ENCODE measurements at regions not wholly inside any gene's neighbourhood (a gene's known extent, or its start where the extent isn't known, plus 50 kb on each side); places are given as distances from the start of the nearest gene placed in this dataset.

- TF ChIP-seq CTCF (IDR thresholded peaks at IDR 0.05) (no peak), POLR2A (IDR thresholded peaks at IDR 0.05) (no peak), POLR2AphosphoS5 (IDR thresholded peaks at IDR 0.05) (no peak), EP300 (IDR thresholded peaks at IDR 0.05) (no peak)
Measured at GRCh38 chr11:26792941-26793340, 71.1 kb upstream of the SLC5A12 start.
